PC-3 (cell line): ENCODE measurements at regions not wholly inside any gene's neighbourhood (a gene's known extent, or its start where the extent isn't known, plus 50 kb on each side); places are given as distances from the start of the nearest gene placed in this dataset.

ENCODE experiments used
- ATAC-seq: fragments of 200-7000 bp; cut with Tn5 transposase; 2 replicates; pipeline ENCODE4 v1.9.1; 2020; ENCODE audit warnings: mild to moderate bottlenecking, moderate library complexity
- BruUV-seq: library from RNA; stranded (reverse); fragments of 400-500 nt; replicated peaks from 2 replicates; lab custom pipeline; 2021; lab: Mats Ljungman, UMichigan
- CTCF ChIA-PET: fragments of 300-600 bp; sonication (Branson Sonifier 250); formaldehyde crosslinking; loops from one replicate; lab custom pipeline; 2022; ENCODE audit warnings: antibody characterized with exemption; lab: Charles Lee
- POLR2A ChIA-PET: fragments of 300-600 bp; sonication (Branson Sonifier 250); formaldehyde crosslinking; loops from one replicate; lab custom pipeline; 2022; ENCODE audit warnings: antibody characterized with exemption; ENCODE audit not compliant: unreplicated experiment; lab: Charles Lee
- DNase-seq: peaks from one replicate; pipeline ENCODE4 v3.0.0-alpha.2; 2015
- H2AFZ ChIP-seq: fragments of 300-600 bp; sonication (generic); 2 replicates; pipeline ENCODE4 v1.6.0; 2016; ENCODE audit warnings: antibody characterized with exemption, low read length
- H3F3A ChIP-seq: fragments of 300-600 bp; sonication (generic); one replicate; pipeline ENCODE4 v1.6.0; 2017; ENCODE audit warnings: antibody characterized with exemption, low read length, control low read depth, mild to moderate bottlenecking; ENCODE audit not compliant: unreplicated experiment
- H3K27ac ChIP-seq: fragments of 300-600 bp; sonication (generic); 2 replicates; pipeline ENCODE4 v1.5.1; 2016; ENCODE audit warnings: mild to moderate bottlenecking, low read length
- H3K27me3 ChIP-seq: fragments of 300-600 bp; sonication (generic); 2 replicates; pipeline ENCODE4 v1.6.1; 2016; ENCODE audit warnings: low read length, mixed read lengths
- H3K36me3 ChIP-seq: fragments of 300-600 bp; sonication (generic); 2 replicates; pipeline ENCODE4 v1.6.1; 2016; ENCODE audit warnings: low read depth, mixed run types, low read length, mixed read lengths
- H3K4me1 ChIP-seq: fragments of 300-600 bp; sonication (generic); 2 replicates; pipeline ENCODE4 v1.5.1; 2016; ENCODE audit warnings: low read length; ENCODE audit not compliant: insufficient read depth
- H3K4me2 ChIP-seq: fragments of 300-600 bp; sonication (generic); 2 replicates; pipeline ENCODE4 v1.6.0; 2016; ENCODE audit warnings: low read length
- H3K4me3 ChIP-seq: fragments of 300-600 bp; sonication (generic); 2 replicates; pipeline ENCODE4 v1.5.1; 2016; ENCODE audit warnings: mild to moderate bottlenecking, low read length, mixed read lengths
- H3K79me2 ChIP-seq: fragments of 300-600 bp; sonication (generic); 2 replicates; pipeline ENCODE4 v1.6.1; 2017; ENCODE audit warnings: low read length, mixed read lengths
- H3K9ac ChIP-seq: fragments of 300-600 bp; sonication (generic); 2 replicates; pipeline ENCODE4 v1.6.0; 2016; ENCODE audit warnings: mild to moderate bottlenecking, low read length
- H3K9me2 ChIP-seq: fragments of 300-600 bp; sonication (generic); replicated peaks from 2 replicates; pipeline ENCODE4 v1.6.1; 2016; ENCODE audit warnings: mixed run types, low read length, mixed read lengths
- H3K9me3 ChIP-seq: fragments of 300-600 bp; sonication (generic); 2 replicates; pipeline ENCODE4 v1.6.1; 2016; ENCODE audit warnings: low read length, mixed read lengths
- H4K20me1 ChIP-seq: fragments of 300-600 bp; sonication (generic); 2 replicates; pipeline ENCODE4 v1.6.1; 2016; ENCODE audit warnings: low read length, mixed read lengths
- CTCF ChIP-seq: fragments of 300-600 bp; sonication (generic); conservative IDR thresholded peaks from 2 replicates; pipeline ENCODE4 v1.5.1; 2017; ENCODE audit warnings: antibody characterized with exemption, low read depth, mild to moderate bottlenecking, low read length
- EZH2 ChIP-seq: fragments of 300-600 bp; sonication (generic); IDR thresholded peaks from one replicate; pipeline ENCODE4 v1.6.1; 2017; ENCODE audit warnings: antibody characterized with exemption, mild to moderate bottlenecking, low read length; ENCODE audit not compliant: unreplicated experiment
- EZH2phosphoT487 ChIP-seq: fragments of 300-600 bp; sonication (generic); IDR thresholded peaks from 2 replicates; pipeline ENCODE4 v1.6.1; 2018; ENCODE audit warnings: mild to moderate bottlenecking, antibody characterized with exemption, low read length, borderline replicate concordance
- intact Hi-C: fragments of 100-400 bp; cut with micrococcal nuclease; formaldehyde crosslinking; loops from 2 replicates; pipeline ENCODE4 v1.9.0; 2023

- H3K9me2 ChIP-seq: no peaks in the 10 kb centered on the region
- DNase-seq (no peak), ATAC-seq (no peak)
- TF ChIP-seq EZH2 (no peak), EZH2phosphoT487 (no peak), CTCF (no peak)
- H3K27me3 ChIP-seq: peaks cover 23% of the 10 kb centered on the region
- no TSS peak for BruUV-seq
- intact Hi-C loops: no loop called here
- no peaks in the 10 kb centered on the region for H4K20me1 ChIP-seq
- H2AFZ ChIP-seq: no peak overlapping the region
- no peak overlapping the region for H3K4me3 ChIP-seq
- no peak overlapping the region for H3K4me2 ChIP-seq
- ChIA-PET CTCF (no interaction called here), POLR2A (no interaction called here)
- no peak overlapping the region for H3K9ac ChIP-seq
- no peaks in the 10 kb centered on the region for H3F3A ChIP-seq
- no peaks in the 10 kb centered on the region for H3K79me2 ChIP-seq
- H3K9me3 ChIP-seq: no peaks in the 10 kb centered on the region
- H3K27ac ChIP-seq: no peak overlapping the region
- H3K4me1 ChIP-seq: no peaks in the 10 kb centered on the region
- no peaks in the 10 kb centered on the region for H3K36me3 ChIP-seq
Measured at GRCh38 chr9:31808766-31809165, 575.7 kb upstream of the ACO1 start.

GRCh38 chr9:31820426-31820825, 564.0 kb upstream of the ACO1 start:
- TF ChIP-seq CTCF: no peak
- TF ChIP-seq EZH2: no peak
- no peak for TF ChIP-seq EZH2phosphoT487
- no peak overlapping the region for H3K27ac ChIP-seq
- H3K9me2 ChIP-seq: no peaks in the 10 kb centered on the region
- ATAC-seq: no peak
- H4K20me1 ChIP-seq: no peaks in the 10 kb centered on the region
- no peak overlapping the region for H2AFZ ChIP-seq
- no peak overlapping the region for H3K4me2 ChIP-seq
- intact Hi-C loops: no loop called here
- ChIA-PET POLR2A (no interaction called here), CTCF (no interaction called here)
- no peaks in the 10 kb centered on the region for H3K79me2 ChIP-seq
- H3K4me1 ChIP-seq: no peaks in the 10 kb centered on the region
- no peaks in the 10 kb centered on the region for H3F3A ChIP-seq
- no peaks in the 10 kb centered on the region for H3K9me3 ChIP-seq
- no TSS peak for BruUV-seq
- no peaks in the 10 kb centered on the region for H3K36me3 ChIP-seq
- no peak overlapping the region for H3K4me3 ChIP-seq
- H3K9ac ChIP-seq: no peak overlapping the region
- peaks cover 5% of the 10 kb centered on the region; the same call in 1 of the 2 replicates for H3K27me3 ChIP-seq
- DNase-seq: no peak

GRCh38 chr9:31821583-31821982, 562.9 kb upstream of the ACO1 start:
- Histone ChIP-seq H3K9me3 (no peaks in the 10 kb centered on the region), H3F3A (no peaks in the 10 kb centered on the region), H2AFZ (no peak overlapping the region), H4K20me1 (no peaks in the 10 kb centered on the region), H3K4me3 (no peak overlapping the region), H3K9me2 (no peaks in the 10 kb centered on the region), H3K27me3 (peaks cover 5% of the 10 kb centered on the region; the same call in 1 of the 2 replicates), H3K27ac (no peak overlapping the region), H3K4me1 (no peaks in the 10 kb centered on the region), H3K36me3 (no peaks in the 10 kb centered on the region), H3K9ac (no peak overlapping the region), H3K79me2 (no peaks in the 10 kb centered on the region), H3K4me2 (no peak overlapping the region)
- ATAC-seq (no peak), DNase-seq (no peak)
- no TSS peak for BruUV-seq
- ChIA-PET POLR2A (no interaction called here), CTCF (no interaction called here)
- intact Hi-C loops: no loop called here
- TF ChIP-seq EZH2phosphoT487 (no peak), EZH2 (no peak), CTCF (no peak)
